ENCODE measurements at regions not wholly inside any gene's neighbourhood (a gene's known extent, or its start where the extent isn't known, plus 50 kb on each side); places are given as distances from the start of the nearest gene placed in this dataset.

GRCh38 chr3:7854721-7855120, 646.9 kb upstream of the LMCD1 start (continued):
- no peak for TF ChIP-seq ZBTB33 (IDR thresholded peaks at IDR 0.05)

- no peaks in the 10 kb centered on the region for H3K36me3 ChIP-seq (ENCODE audit: control insufficient read depth in 4 of 4, insufficient read depth in 3 of 4, low read depth in 1 of 4, low read length in 3 of 4)
- no peak overlapping the region for H3K27ac ChIP-seq (ENCODE audit: low read depth in 1 of 2, low read length in 2 of 2)
- H3K9me3 ChIP-seq (ENCODE audit: control insufficient read depth in 4 of 4, low read length in 3 of 4), result no peaks in the 10 kb centered on the region
- no peak for DNase-seq (ENCODE audit: low spot score)
- H3K4me1 ChIP-seq (ENCODE audit: control insufficient read depth in 4 of 4, insufficient read depth in 4 of 4, low read length in 3 of 4), result no peaks in the 10 kb centered on the region
- no peak overlapping the region for H3K4me3 ChIP-seq (ENCODE audit: low read depth in 1 of 3, low read length in 3 of 3)
- no peak for TF ChIP-seq SP1 (IDR thresholded peaks at IDR 0.05)
- 90% methylated on average over 4 of the region's 4 CpGs for WGBS
- H3K27me3 ChIP-seq (ENCODE audit: control insufficient read depth in 4 of 4, insufficient read depth in 4 of 4, low read length in 3 of 4), result no peaks in the 10 kb centered on the region
- no peak overlapping the region for H3K9ac ChIP-seq (ENCODE audit: low read depth in 1 of 2, low read length in 2 of 2)
Measured at GRCh38 chr3:7865611-7866010, 636.0 kb upstream of the LMCD1 start.

- no peak for DNase-seq (ENCODE audit: low spot score)
Measured at GRCh38 chr3:7867587-7867986, 634.0 kb upstream of the LMCD1 start.

GRCh38 chr3:7871003-7871560, 630.5 kb upstream of the LMCD1 start:
- DNase-seq (ENCODE audit: low spot score), result no peak
- WGBS, result 23% methylated on average over 1 of the region's 1 CpG
- no peaks in the 10 kb centered on the region for H3K36me3 ChIP-seq (ENCODE audit: control insufficient read depth in 4 of 4, insufficient read depth in 3 of 4, low read depth in 1 of 4, low read length in 3 of 4)
- no peak for TF ChIP-seq YY1 (IDR thresholded peaks at IDR 0.05)
- TF ChIP-seq NR2F2 (IDR thresholded peaks at IDR 0.05), result no peak
- TF ChIP-seq FOXA1 (IDR thresholded peaks at IDR 0.05), result no peak
- TF ChIP-seq CTCF (IDR thresholded peaks at IDR 0.05; ENCODE audit: low read depth, low read length, missing input control), result no peak
- TF ChIP-seq MAX (IDR thresholded peaks at IDR 0.05), result no peak
- no peak for TF ChIP-seq RAD21 (IDR thresholded peaks at IDR 0.05)
- no peak for TF ChIP-seq FOXA2 (IDR thresholded peaks at IDR 0.05)
- no peak for TF ChIP-seq RXRA (IDR thresholded peaks at IDR 0.05)
- no peak for TF ChIP-seq SP1 (IDR thresholded peaks at IDR 0.05)
- no peak for TF ChIP-seq TAF1 (conservative IDR thresholded peaks at IDR 0.05)
- TF ChIP-seq JUND (IDR thresholded peaks at IDR 0.05), result no peak
- TF ChIP-seq HNF4G (IDR thresholded peaks at IDR 0.05), result no peak
- TF ChIP-seq REST (IDR thresholded peaks at IDR 0.05), result no peak
- TF ChIP-seq EGR1 (IDR thresholded peaks at IDR 0.05; ENCODE audit: low read depth in 2 of 2), result no peak
- no peak for TF ChIP-seq HNF4A (conservative IDR thresholded peaks at IDR 0.05)
- no peak for TF ChIP-seq GABPA (IDR thresholded peaks at IDR 0.05 in 1 of 2, conservative IDR thresholded peaks at IDR 0.05 in 1 of 2)
- TF ChIP-seq ZBTB33 (IDR thresholded peaks at IDR 0.05), result no peak

More at GRCh38 chr3:7867587-7867986, 634.0 kb upstream of the LMCD1 start:
- Histone ChIP-seq H3K4me3 (ENCODE audit: low read depth in 1 of 3, low read length in 3 of 3) (no peak overlapping the region), H3K27me3 (ENCODE audit: control insufficient read depth in 4 of 4, insufficient read depth in 4 of 4, low read length in 3 of 4) (no peaks in the 10 kb centered on the region), H3K9ac (ENCODE audit: low read depth in 1 of 2, low read length in 2 of 2) (no peak overlapping the region), H3K9me3 (ENCODE audit: control insufficient read depth in 4 of 4, low read length in 3 of 4) (no peaks in the 10 kb centered on the region), H3K36me3 (ENCODE audit: control insufficient read depth in 4 of 4, insufficient read depth in 3 of 4, low read depth in 1 of 4, low read length in 3 of 4) (no peaks in the 10 kb centered on the region), H3K4me1 (ENCODE audit: control insufficient read depth in 4 of 4, insufficient read depth in 4 of 4, low read length in 3 of 4) (no peaks in the 10 kb centered on the region), H3K27ac (ENCODE audit: low read depth in 1 of 2, low read length in 2 of 2) (no peak overlapping the region)
- no peak for TF ChIP-seq JUND (IDR thresholded peaks at IDR 0.05)
- no peak for TF ChIP-seq SP1 (IDR thresholded peaks at IDR 0.05)
- no peak for TF ChIP-seq RAD21 (IDR thresholded peaks at IDR 0.05)
- TF ChIP-seq HNF4G (IDR thresholded peaks at IDR 0.05), result no peak
- WGBS, result 47% methylated on average over 5 of the region's 5 CpGs

More at GRCh38 chr3:7871003-7871560, 630.5 kb upstream of the LMCD1 start:
- Histone ChIP-seq H3K27ac (ENCODE audit: low read depth in 1 of 2, low read length in 2 of 2) (no peak overlapping the region), H3K9ac (ENCODE audit: low read depth in 1 of 2, low read length in 2 of 2) (no peak overlapping the region), H3K27me3 (ENCODE audit: control insufficient read depth in 4 of 4, insufficient read depth in 4 of 4, low read length in 3 of 4) (no peaks in the 10 kb centered on the region), H3K9me3 (ENCODE audit: control insufficient read depth in 4 of 4, low read length in 3 of 4) (no peaks in the 10 kb centered on the region), H3K4me1 (ENCODE audit: control insufficient read depth in 4 of 4, insufficient read depth in 4 of 4, low read length in 3 of 4) (no peaks in the 10 kb centered on the region), H3K4me3 (ENCODE audit: low read depth in 1 of 3, low read length in 3 of 3) (no peak overlapping the region)
